ENCODE measurements at regions not wholly inside any gene's neighbourhood (a gene's known extent, or its start where the extent isn't known, plus 50 kb on each side); places are given as distances from the start of the nearest gene placed in this dataset.

DNA sequence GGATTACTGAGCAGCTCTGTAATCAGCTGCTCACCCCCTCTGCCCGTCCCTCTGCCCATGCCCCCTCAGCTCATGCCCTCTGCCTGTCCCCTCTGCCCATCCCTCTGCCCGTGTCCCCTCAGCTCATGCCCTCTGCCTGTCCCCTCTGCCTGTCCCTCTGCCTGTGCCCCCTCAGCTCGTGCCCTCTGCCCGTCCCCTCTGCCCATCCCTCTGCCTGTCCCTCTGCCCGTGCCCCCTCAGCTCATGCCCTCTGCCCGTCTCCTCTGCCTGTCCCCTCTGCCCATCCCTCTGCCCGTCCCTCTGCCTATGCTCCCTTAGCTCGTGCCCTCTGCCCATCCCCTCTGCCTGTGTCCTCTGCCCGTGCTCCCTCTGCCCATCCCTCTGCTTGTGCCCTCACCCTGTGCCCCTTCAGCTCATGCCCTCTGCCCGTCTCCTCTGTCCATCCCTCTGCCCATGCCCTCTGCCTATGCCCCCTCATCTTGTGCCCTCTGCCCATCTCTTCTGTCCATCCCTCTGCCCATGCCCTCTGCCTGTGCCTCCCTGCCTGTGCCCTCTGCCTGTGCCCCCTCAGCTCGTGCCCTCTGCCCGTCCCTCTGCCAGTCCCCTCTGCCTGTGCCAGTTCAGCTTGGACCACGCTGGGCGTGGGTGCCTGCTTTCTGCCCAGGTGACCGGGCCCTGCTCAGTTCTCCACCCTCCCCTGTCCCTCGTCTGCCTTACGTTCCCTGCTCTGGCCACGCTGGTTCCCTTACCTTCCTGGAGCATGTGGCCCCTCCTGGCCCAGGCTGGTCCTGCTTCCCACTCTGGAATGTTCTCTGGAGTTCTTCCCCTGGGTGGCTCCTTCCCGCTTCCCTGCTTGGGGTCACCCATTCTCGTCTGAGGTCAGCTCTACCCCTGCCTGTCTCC lies 97.6 kb downstream of the NPIPB11 start:
- TF ChIP-seq, protein P1, sequence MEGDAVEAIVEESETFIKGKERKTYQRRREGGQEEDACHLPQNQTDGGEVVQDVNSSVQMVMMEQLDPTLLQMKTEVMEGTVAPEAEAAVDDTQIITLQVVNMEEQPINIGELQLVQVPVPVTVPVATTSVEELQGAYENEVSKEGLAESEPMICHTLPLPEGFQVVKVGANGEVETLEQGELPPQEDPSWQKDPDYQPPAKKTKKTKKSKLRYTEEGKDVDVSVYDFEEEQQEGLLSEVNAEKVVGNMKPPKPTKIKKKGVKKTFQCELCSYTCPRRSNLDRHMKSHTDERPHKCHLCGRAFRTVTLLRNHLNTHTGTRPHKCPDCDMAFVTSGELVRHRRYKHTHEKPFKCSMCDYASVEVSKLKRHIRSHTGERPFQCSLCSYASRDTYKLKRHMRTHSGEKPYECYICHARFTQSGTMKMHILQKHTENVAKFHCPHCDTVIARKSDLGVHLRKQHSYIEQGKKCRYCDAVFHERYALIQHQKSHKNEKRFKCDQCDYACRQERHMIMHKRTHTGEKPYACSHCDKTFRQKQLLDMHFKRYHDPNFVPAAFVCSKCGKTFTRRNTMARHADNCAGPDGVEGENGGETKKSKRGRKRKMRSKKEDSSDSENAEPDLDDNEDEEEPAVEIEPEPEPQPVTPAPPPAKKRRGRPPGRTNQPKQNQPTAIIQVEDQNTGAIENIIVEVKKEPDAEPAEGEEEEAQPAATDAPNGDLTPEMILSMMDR (IDR thresholded peaks at IDR 0.05), result no peak
- TF ChIP-seq POLR2A (IDR thresholded peaks at IDR 0.05), result no peak

Measured in uterus (tissue), 2 donors.